Liver (tissue), 8 donors: ENCODE measurements at regions not wholly inside any gene's neighbourhood (a gene's known extent, or its start where the extent isn't known, plus 50 kb on each side); places are given as distances from the start of the nearest gene placed in this dataset.

Experiments
- DNase-seq: peaks from one replicate; pipeline ENCODE4 v3.0.0-alpha.2; 2017; ENCODE audit warnings: low spot score
- H3K27ac ChIP-seq, 2 donors: one replicate each; pipeline ENCODE4 v1.7.0; 2013; ENCODE audit warnings: inconsistent platforms in 2 of 2, low read length in 2 of 2, control low read depth in 1 of 2, low read depth in 1 of 2, mild to moderate bottlenecking in 1 of 2
- H3K27me3 ChIP-seq, 4 donors: one replicate each; pipeline versions ENCODE4 v1.6.1 to v1.7.0; 2013; ENCODE audit warnings: low read length in 3 of 4, inconsistent platforms in 1 of 4, mild to moderate bottlenecking in 1 of 4, moderate library complexity in 1 of 4; ENCODE audit not compliant: control insufficient read depth in 4 of 4, insufficient read depth in 4 of 4
- H3K36me3 ChIP-seq, 4 donors: one replicate each; pipeline versions ENCODE4 v1.6.1 to v1.7.0; 2013; ENCODE audit warnings: low read length in 3 of 4, mild to moderate bottlenecking in 3 of 4, low read depth in 1 of 4, moderate library complexity in 1 of 4; ENCODE audit not compliant: control insufficient read depth in 4 of 4, insufficient read depth in 3 of 4
- H3K4me1 ChIP-seq, 4 donors: one replicate each; pipeline versions ENCODE4 v1.6.1 to v1.7.0; 2013; ENCODE audit warnings: low read length in 3 of 4, mild to moderate bottlenecking in 3 of 4, moderate library complexity in 1 of 4; ENCODE audit not compliant: control insufficient read depth in 4 of 4, insufficient read depth in 4 of 4
- H3K4me3 ChIP-seq, 3 donors: one replicate each; pipeline versions ENCODE4 v1.6.1 to v1.7.0; 2013; ENCODE audit warnings: low read length in 3 of 3, control low read depth in 1 of 3, low read depth in 1 of 3, mild to moderate bottlenecking in 1 of 3
- H3K9ac ChIP-seq, 2 donors: one replicate each; pipeline ENCODE4 v1.7.0; 2013; ENCODE audit warnings: low read length in 2 of 2, mild to moderate bottlenecking in 2 of 2, moderate library complexity in 2 of 2, control low read depth in 1 of 2, low read depth in 1 of 2
- H3K9me3 ChIP-seq, 4 donors: one replicate each; pipeline versions ENCODE4 v1.6.1 to v1.7.0; 2013; ENCODE audit warnings: low read length in 3 of 4; ENCODE audit not compliant: control insufficient read depth in 4 of 4
- CTCF ChIP-seq: fragments of 150-350 bp; IDR thresholded peaks from 2 replicates; pipeline ENCODE4 v1.5.1; 2017; ENCODE audit warnings: improper control_type of control experiment, low read depth, low read length; ENCODE audit not compliant: missing input control
- EGR1 ChIP-seq, 2 donors: IDR thresholded peaks; 2 replicates each; pipeline ENCODE4 v1.6.1; 2016 to 2018; ENCODE audit warnings: antibody characterized with exemption in 2 of 2, low read depth in 2 of 2
- FOXA1 ChIP-seq: IDR thresholded peaks from 2 replicates; pipeline ENCODE4 v1.6.1; 2016; ENCODE audit warnings: antibody characterized with exemption
- FOXA2 ChIP-seq: IDR thresholded peaks from 2 replicates; pipeline ENCODE4 v1.6.1; 2016; ENCODE audit warnings: antibody characterized with exemption
- GABPA ChIP-seq, 2 donors: IDR thresholded peaks in 1 of 2; conservative IDR thresholded peaks in 1 of 2; 2 replicates each; pipeline ENCODE4 v1.6.1; 2016; ENCODE audit warnings: antibody characterized with exemption in 2 of 2, mild to moderate bottlenecking in 1 of 2, moderate library complexity in 1 of 2
- HNF4A ChIP-seq, 2 donors: conservative IDR thresholded peaks; 2 replicates each; pipeline ENCODE4 v1.6.1; 2016; ENCODE audit warnings: antibody characterized with exemption in 2 of 2, mild to moderate bottlenecking in 2 of 2
- JUND ChIP-seq, 2 donors: IDR thresholded peaks; 2 replicates each; pipeline ENCODE4 v1.6.1; 2016; ENCODE audit warnings: antibody characterized with exemption in 2 of 2
- NR2F2 ChIP-seq: IDR thresholded peaks from 2 replicates; pipeline ENCODE4 v1.6.1; 2016; ENCODE audit warnings: antibody characterized with exemption
- RAD21 ChIP-seq, 2 donors: IDR thresholded peaks; 2 replicates each; pipeline ENCODE4 v1.6.1; 2016; ENCODE audit warnings: antibody characterized with exemption in 2 of 2, mild to moderate bottlenecking in 2 of 2
- SP1 ChIP-seq: IDR thresholded peaks from 2 replicates; pipeline ENCODE4 v1.6.1; 2018; ENCODE audit warnings: antibody characterized with exemption, mild to moderate bottlenecking
- YY1 ChIP-seq: IDR thresholded peaks from 2 replicates; pipeline ENCODE4 v1.6.1; 2016; ENCODE audit warnings: antibody characterized with exemption, mild to moderate bottlenecking
- WGBS: extraction: QIAGEN DNeasy Blood & Tissue Kit; methylation state at CpG from one replicate; pipeline ENCODE4 v1.1.7; 2013; 5-methylcytosine and 5-hydroxymethylcytosine counted together
- TF ChIP-seq, protein P1 (sequence below): IDR thresholded peaks from 2 replicates; pipeline ENCODE4 v1.6.1; 2016; ENCODE audit warnings: antibody characterized with exemption, mild to moderate bottlenecking
- TF ChIP-seq, protein P2 (sequence below): IDR thresholded peaks from 2 replicates; pipeline ENCODE4 v1.6.1; 2016; ENCODE audit warnings: antibody characterized with exemption
- donor health status: healthy.
- donor health status: healthy.
- donor health status: healthy.
- donor health status: healthy.
- donor health status: healthy.

DNA sequence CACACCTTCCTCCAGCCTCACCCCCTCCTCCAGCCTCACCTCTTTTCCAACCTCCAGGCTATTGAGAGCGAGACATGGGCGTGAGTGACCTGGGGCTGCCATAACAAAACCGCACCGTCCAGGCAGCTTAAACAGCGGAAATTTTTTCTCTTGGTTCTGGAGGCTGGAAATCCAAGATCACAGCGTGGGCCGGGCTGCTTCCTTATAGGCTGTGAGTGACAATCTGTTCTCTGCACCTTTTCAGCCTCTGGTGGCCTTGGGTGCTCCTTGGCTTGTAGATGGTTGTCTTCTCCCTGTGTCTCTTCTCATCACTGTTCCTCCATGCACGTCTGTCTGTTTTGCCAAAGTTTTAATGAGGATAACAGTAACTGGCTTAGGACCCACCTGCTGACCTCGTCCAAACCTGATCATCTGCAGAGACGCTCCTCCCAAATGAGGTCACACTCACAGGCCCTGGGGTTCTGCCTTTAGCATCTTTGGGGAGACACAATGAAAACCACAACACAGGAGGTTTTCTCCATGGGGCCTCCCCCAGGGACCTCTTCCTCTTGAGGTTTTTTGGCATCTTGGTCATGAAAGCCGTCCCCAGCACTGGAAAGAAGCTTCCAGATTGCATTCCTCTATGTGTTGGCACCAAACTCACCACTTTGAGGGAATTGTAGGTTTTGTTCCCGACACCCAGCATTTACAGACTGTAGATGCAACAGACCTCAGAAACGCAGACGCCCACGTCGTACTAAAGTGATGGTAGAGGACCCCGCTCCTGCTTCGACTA lies 878.1 kb downstream of the BRD1 start:
- Histone ChIP-seq H3K9ac (no peak overlapping the region), H3K9me3 (no peaks in the 10 kb centered on the region), H3K27ac (no peak overlapping the region), H3K4me3 (no peak overlapping the region), H3K27me3 (no peaks in the 10 kb centered on the region), H3K36me3 (no peaks in the 10 kb centered on the region), H3K4me1 (no peaks in the 10 kb centered on the region)
- TF ChIP-seq EGR1 (IDR thresholded peaks at IDR 0.05; ENCODE audit: low read depth in 2 of 2) (no peak), HNF4A (conservative IDR thresholded peaks at IDR 0.05) (no peak)
- DNase-seq: peak; percentile 19
- 82% methylated on average over 18 of the region's 18 CpGs for WGBS

GRCh38 chr22:48948575-48949170 lies 879.0 kb downstream of the BRD1 start:
- H3K4me1 ChIP-seq: no peaks in the 10 kb centered on the region
- no peak for TF ChIP-seq CTCF
- no peak for TF ChIP-seq RAD21 (IDR thresholded peaks at IDR 0.05)
- TF ChIP-seq FOXA2: no peak
- TF ChIP-seq, protein P1, sequence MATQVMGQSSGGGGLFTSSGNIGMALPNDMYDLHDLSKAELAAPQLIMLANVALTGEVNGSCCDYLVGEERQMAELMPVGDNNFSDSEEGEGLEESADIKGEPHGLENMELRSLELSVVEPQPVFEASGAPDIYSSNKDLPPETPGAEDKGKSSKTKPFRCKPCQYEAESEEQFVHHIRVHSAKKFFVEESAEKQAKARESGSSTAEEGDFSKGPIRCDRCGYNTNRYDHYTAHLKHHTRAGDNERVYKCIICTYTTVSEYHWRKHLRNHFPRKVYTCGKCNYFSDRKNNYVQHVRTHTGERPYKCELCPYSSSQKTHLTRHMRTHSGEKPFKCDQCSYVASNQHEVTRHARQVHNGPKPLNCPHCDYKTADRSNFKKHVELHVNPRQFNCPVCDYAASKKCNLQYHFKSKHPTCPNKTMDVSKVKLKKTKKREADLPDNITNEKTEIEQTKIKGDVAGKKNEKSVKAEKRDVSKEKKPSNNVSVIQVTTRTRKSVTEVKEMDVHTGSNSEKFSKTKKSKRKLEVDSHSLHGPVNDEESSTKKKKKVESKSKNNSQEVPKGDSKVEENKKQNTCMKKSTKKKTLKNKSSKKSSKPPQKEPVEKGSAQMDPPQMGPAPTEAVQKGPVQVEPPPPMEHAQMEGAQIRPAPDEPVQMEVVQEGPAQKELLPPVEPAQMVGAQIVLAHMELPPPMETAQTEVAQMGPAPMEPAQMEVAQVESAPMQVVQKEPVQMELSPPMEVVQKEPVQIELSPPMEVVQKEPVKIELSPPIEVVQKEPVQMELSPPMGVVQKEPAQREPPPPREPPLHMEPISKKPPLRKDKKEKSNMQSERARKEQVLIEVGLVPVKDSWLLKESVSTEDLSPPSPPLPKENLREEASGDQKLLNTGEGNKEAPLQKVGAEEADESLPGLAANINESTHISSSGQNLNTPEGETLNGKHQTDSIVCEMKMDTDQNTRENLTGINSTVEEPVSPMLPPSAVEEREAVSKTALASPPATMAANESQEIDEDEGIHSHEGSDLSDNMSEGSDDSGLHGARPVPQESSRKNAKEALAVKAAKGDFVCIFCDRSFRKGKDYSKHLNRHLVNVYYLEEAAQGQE: no peak
- TF ChIP-seq YY1: no peak
- TF ChIP-seq NR2F2: no peak
- TF ChIP-seq GABPA (IDR thresholded peaks at IDR 0.05 in 1 of 2, conservative IDR thresholded peaks at IDR 0.05 in 1 of 2): no peak
- TF ChIP-seq FOXA1: no peak
- no peak for TF ChIP-seq SP1
- TF ChIP-seq, protein P2, sequence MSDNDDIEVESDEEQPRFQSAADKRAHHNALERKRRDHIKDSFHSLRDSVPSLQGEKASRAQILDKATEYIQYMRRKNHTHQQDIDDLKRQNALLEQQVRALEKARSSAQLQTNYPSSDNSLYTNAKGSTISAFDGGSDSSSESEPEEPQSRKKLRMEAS: no peak
- no peak for TF ChIP-seq JUND (IDR thresholded peaks at IDR 0.05)
- H3K27ac ChIP-seq: no peak overlapping the region
- H3K9ac ChIP-seq: no peak overlapping the region
- H3K27me3 ChIP-seq: no peaks in the 10 kb centered on the region
- no peaks in the 10 kb centered on the region for H3K9me3 ChIP-seq
- 91% methylated on average over 5 of the region's 6 CpGs for WGBS
- no peak overlapping the region for H3K4me3 ChIP-seq
- DNase-seq: peak; percentile 14
- H3K36me3 ChIP-seq: no peaks in the 10 kb centered on the region
